DMS114 treated with DMSO at 0.1 percent for 48 hours (cell line): ENCODE measurements at regions not wholly inside any gene's neighbourhood (a gene's known extent, or its start where the extent isn't known, plus 50 kb on each side); places are given as distances from the start of the nearest gene placed in this dataset.

Experiments
- DNase-seq: peaks from one replicate; lab custom pipeline; 2025; ENCODE audit not compliant: unreplicated experiment; lab: John Stamatoyannopoulos, UW

GRCh38 chr11:97973352-97973857 is 1047.3 kb upstream of the CNTN5 start:
- no peak for DNase-seq

- no peak for DNase-seq
Measured at GRCh38 chr11:97974798-97975498, 1045.8 kb upstream of the CNTN5 start.

- no peak for DNase-seq
Measured at GRCh38 chr11:97977726-97978125, 1043.0 kb upstream of the CNTN5 start.

- DNase-seq, result no peak
Measured at GRCh38 chr11:97979741-97980140, 1041.0 kb upstream of the CNTN5 start.

GRCh38 chr11:97982512-97982911 is 1038.2 kb upstream of the CNTN5 start:
- DNase-seq, result no peak

GRCh38 chr11:97989121-97989520 is 1031.6 kb upstream of the CNTN5 start:
- DNase-seq, result no peak

- DNase-seq, result no peak
Measured at GRCh38 chr11:97990162-97990920, 1030.4 kb upstream of the CNTN5 start.

- DNase-seq, result no peak
Measured at GRCh38 chr11:97993562-97993961, 1027.2 kb upstream of the CNTN5 start.

- no peak for DNase-seq
Measured at GRCh38 chr11:97995874-97996273, 1024.9 kb upstream of the CNTN5 start.

GRCh38 chr11:97996762-97997161 is 1024.0 kb upstream of the CNTN5 start:
- no peak for DNase-seq

GRCh38 chr11:98003606-98004371 is 1017.0 kb upstream of the CNTN5 start:
- DNase-seq, result no peak

- no peak for DNase-seq
Measured at GRCh38 chr11:98007072-98007471, 1013.7 kb upstream of the CNTN5 start.

- no peak for DNase-seq
Measured at GRCh38 chr11:98027652-98028051, 993.1 kb upstream of the CNTN5 start.

- DNase-seq, result no peak
Measured at GRCh38 chr11:98029832-98030231, 990.9 kb upstream of the CNTN5 start.

- no peak for DNase-seq
Measured at GRCh38 chr11:98036810-98037209, 983.9 kb upstream of the CNTN5 start.

- DNase-seq, result no peak
Measured at GRCh38 chr11:98040061-98040808, 980.5 kb upstream of the CNTN5 start.

- no peak for DNase-seq
Measured at GRCh38 chr11:98047647-98048046, 973.1 kb upstream of the CNTN5 start.

GRCh38 chr11:98053851-98054250 is 966.9 kb upstream of the CNTN5 start:
- DNase-seq, result no peak

- DNase-seq, result no peak
Measured at GRCh38 chr11:98056945-98057344, 963.8 kb upstream of the CNTN5 start.

GRCh38 chr11:98059488-98059887 is 961.3 kb upstream of the CNTN5 start:
- DNase-seq, result no peak

- DNase-seq, result no peak
Measured at GRCh38 chr11:98060759-98061158, 960.0 kb upstream of the CNTN5 start.
